RWPE1 (cell line): ENCODE measurements at regions not wholly inside any gene's neighbourhood (a gene's known extent, or its start where the extent isn't known, plus 50 kb on each side); places are given as distances from the start of the nearest gene placed in this dataset.

ENCODE experiments used
- CTCF ChIA-PET: fragments of 350-600 bp; sonication (Branson Sonifier 250); formaldehyde crosslinking; extraction: SDS; loops from one replicate; lab custom pipeline; 2021; lab: Yijun Ruan, JAX
- POLR2A ChIA-PET: fragments of 400-600 bp; formaldehyde crosslinking; extraction: SDS; loops from one replicate; lab custom pipeline; 2020; ENCODE audit warnings: antibody characterized with exemption; ENCODE audit not compliant: low non-redundant PET; lab: Yijun Ruan, JAX
- DNase-seq: peaks from one replicate; pipeline ENCODE4 v3.0.0; 2012; ENCODE audit warnings: low spot score
- H3K27ac ChIP-seq: fragments of 450-650 bp; 2 replicates; pipeline ENCODE4 v1.5.1; 2017
- CTCF ChIP-seq: fragments of 450-650 bp; conservative IDR thresholded peaks from 2 replicates; pipeline ENCODE4 v1.5.1; 2017; ENCODE audit warnings: low read depth, mild to moderate bottlenecking

- CTCF ChIA-PET, result interaction anchor here (0.7 kb wide), 1 partner anchor 310 kb away, joined by 3 read pairs; no protein-coding TSS in a partner anchor
- no peak overlapping the region for H3K27ac ChIP-seq
- TF ChIP-seq CTCF, result no peak
- no peak for DNase-seq
- POLR2A ChIA-PET, result no interaction called here
Observed at GRCh38 chr14:97485201-97485600, 688.0 kb downstream of the VRK1 start.

- ChIA-PET CTCF (no interaction called here), POLR2A (no interaction called here)
- no peak overlapping the region for H3K27ac ChIP-seq
- no peak for DNase-seq
- no peak for TF ChIP-seq CTCF
Observed at GRCh38 chr14:97486601-97487120, 689.5 kb downstream of the VRK1 start.

GRCh38 chr14:97489750-97490149 lies 692.6 kb downstream of the VRK1 start:
- DNase-seq, result no peak
- ChIA-PET CTCF (no interaction called here), POLR2A (no interaction called here)
- TF ChIP-seq CTCF, result no peak
- H3K27ac ChIP-seq, result no peak overlapping the region

GRCh38 chr14:97490521-97491070 lies 693.4 kb downstream of the VRK1 start:
- POLR2A ChIA-PET, result no interaction called here

GRCh38 chr14:97491697-97492096 lies 694.5 kb downstream of the VRK1 start:
- no peak overlapping the region for H3K27ac ChIP-seq
- CTCF ChIA-PET, result no interaction called here
- POLR2A ChIA-PET, result no interaction called here

More at GRCh38 chr14:97490521-97491070, 693.4 kb downstream of the VRK1 start:
- H3K27ac ChIP-seq, result no peak overlapping the region
- DNase-seq, result no peak
- no peak for TF ChIP-seq CTCF
- CTCF ChIA-PET, result no interaction called here

GRCh38 chr14:97499790-97500481 lies 702.8 kb downstream of the VRK1 start:
- peak; percentile 57 for DNase-seq
- H3K27ac ChIP-seq, result peak overlapping the region; percentile 88
- POLR2A ChIA-PET, result no interaction called here
- CTCF ChIA-PET, result no interaction called here
- no peak for TF ChIP-seq CTCF

More at GRCh38 chr14:97491697-97492096, 694.5 kb downstream of the VRK1 start:
- no peak for DNase-seq
- no peak for TF ChIP-seq CTCF
